ENCODE measurements at regions not wholly inside any gene's neighbourhood (a gene's known extent, or its start where the extent isn't known, plus 50 kb on each side); places are given as distances from the start of the nearest gene placed in this dataset.
"Not testable (repeated sequence)": the region's sequence is repeated elsewhere in the genome, so short reads cannot be mapped to it uniquely, and the experiment has no call there.

DNA sequence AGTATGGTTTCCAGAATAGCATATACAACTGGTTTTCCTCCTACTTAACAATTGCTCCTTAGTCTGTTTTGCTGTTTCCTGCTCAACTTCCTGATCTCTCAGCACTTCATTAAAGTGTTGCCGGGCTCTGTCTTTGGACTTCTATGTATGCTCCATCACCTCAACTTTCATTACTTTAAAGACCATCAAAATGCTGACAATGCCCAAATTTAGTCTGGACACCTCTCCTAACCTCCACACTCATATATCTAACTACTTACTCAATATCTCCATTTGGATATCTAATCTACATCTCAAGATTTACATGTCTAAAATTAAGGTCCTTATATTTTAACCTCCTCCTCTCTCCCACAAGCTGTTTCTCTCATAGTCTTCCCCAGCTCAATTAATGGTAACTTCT is 54.4 kb upstream of the LGR5 start:
- TF ChIP-seq CTCF (IDR thresholded peaks at IDR 0.05; ENCODE audit: borderline replicate concordance, insufficient read depth, low read depth, low read length): no peak
- no peak overlapping the region for H3K4me3 ChIP-seq (ENCODE audit: low read depth, low read length)

GRCh38 chr12:71376711-71377355 is 62.8 kb upstream of the LGR5 start:
- not testable (repeated sequence) for H3K4me3 ChIP-seq (ENCODE audit: low read depth, low read length)

GRCh38 chr12:71371122-71371521 is 68.5 kb upstream of the LGR5 start:
- no peak for TF ChIP-seq CTCF (IDR thresholded peaks at IDR 0.05; ENCODE audit: borderline replicate concordance, insufficient read depth, low read depth, low read length)

DNA sequence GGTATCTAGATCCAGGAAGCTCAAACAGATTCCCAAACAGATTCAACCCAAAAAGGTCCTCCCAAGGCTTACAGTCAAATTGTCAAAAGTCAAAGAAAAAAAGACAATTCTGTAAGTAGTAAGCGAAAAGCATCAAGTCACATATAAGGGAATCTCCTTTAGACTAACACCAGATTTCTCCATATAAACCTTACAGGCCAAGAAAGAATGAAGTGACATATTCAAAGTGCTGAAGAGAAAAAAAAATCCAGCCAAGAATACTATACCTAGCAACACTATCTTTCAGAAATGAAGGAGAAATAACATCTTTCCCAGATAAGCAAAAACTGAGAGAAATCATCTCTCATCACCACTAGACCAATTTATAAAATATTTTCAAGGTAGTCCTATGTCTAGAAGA is 79.6 kb upstream of the LGR5 start:
- H3K4me3 ChIP-seq (ENCODE audit: low read depth, low read length): no peak overlapping the region
- TF ChIP-seq CTCF (IDR thresholded peaks at IDR 0.05; ENCODE audit: borderline replicate concordance, insufficient read depth, low read depth, low read length): no peak

More at GRCh38 chr12:71371122-71371521, 68.5 kb upstream of the LGR5 start:
- H3K4me3 ChIP-seq (ENCODE audit: low read depth, low read length): no peak overlapping the region

GRCh38 chr12:71356569-71356968 is 83.0 kb upstream of the LGR5 start:
- no peak overlapping the region for H3K4me3 ChIP-seq (ENCODE audit: low read depth, low read length)
- TF ChIP-seq CTCF (IDR thresholded peaks at IDR 0.05; ENCODE audit: borderline replicate concordance, insufficient read depth, low read depth, low read length): no peak

DNA sequence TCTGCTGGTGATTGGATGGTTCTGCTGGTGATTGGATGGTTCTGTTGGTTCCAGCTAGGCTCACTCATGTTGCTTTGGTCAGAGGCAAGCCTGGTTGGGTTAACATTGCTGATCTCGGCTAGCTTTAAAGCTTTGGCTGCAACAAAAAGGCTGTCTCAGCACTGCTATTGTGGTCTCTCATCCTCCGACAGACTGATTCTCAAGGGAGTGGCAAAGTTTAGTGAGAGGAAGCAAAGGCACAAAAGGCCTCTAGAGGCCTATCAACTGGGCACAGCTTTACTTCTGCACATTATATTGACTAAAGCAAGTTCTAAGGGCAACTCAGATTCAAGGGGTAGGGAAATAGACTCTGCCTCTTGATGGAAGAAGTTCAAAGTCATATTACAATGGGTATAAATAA is 84.7 kb upstream of the LGR5 start:
- H3K4me3 ChIP-seq (ENCODE audit: low read depth, low read length): no peak overlapping the region
- no peak for TF ChIP-seq CTCF (IDR thresholded peaks at IDR 0.05; ENCODE audit: borderline replicate concordance, insufficient read depth, low read depth, low read length)

DNA sequence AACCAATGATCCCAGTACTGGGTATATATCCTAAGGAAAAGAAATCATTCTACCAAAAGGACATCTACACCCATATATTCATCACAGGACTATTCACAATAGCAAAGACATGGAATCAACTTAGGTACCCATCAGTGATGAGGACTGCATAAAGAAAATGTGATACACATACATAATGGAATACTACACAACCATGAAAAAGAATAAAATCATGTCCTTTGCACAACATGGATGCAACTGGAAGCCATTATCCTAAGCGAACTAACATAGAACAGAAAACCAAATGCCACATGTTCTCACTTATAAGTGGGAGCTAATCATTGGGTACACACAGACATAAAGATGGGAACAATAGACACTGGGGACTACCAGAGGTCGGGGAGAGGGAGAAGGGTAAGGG is 86.0 kb upstream of the LGR5 start:
- TF ChIP-seq CTCF (IDR thresholded peaks at IDR 0.05; ENCODE audit: borderline replicate concordance, insufficient read depth, low read depth, low read length): no peak

GRCh38 chr12:71349950-71350349 is 89.6 kb upstream of the LGR5 start:
- TF ChIP-seq CTCF (IDR thresholded peaks at IDR 0.05; ENCODE audit: borderline replicate concordance, insufficient read depth, low read depth, low read length): no peak
- H3K4me3 ChIP-seq (ENCODE audit: low read depth, low read length): no peak overlapping the region

More for the DNA sequence above, 86.0 kb upstream of the LGR5 start:
- no peak overlapping the region for H3K4me3 ChIP-seq (ENCODE audit: low read depth, low read length)
